Testis (tissue), 2 donors: ENCODE measurements at regions not wholly inside any gene's neighbourhood (a gene's known extent, or its start where the extent isn't known, plus 50 kb on each side); places are given as distances from the start of the nearest gene placed in this dataset.

Source experiments
- CTCF ChIP-seq, 3 experiments: fragments of 450-650 bp in 2 of 3; fragments of 200-600 bp in 1 of 3; sonication (generic) in 1 of 3; IDR thresholded peaks; one replicate each; pipeline ENCODE4 v1.5.1; 2016 to 2019; ENCODE audit warnings: antibody characterized with exemption in 3 of 3, mild to moderate bottlenecking in 2 of 3, moderate library complexity in 1 of 3
- POLR2A ChIP-seq: fragments of 450-650 bp; IDR thresholded peaks from one replicate; pipeline ENCODE4 v1.6.1; 2017; ENCODE audit warnings: antibody characterized with exemption, mild to moderate bottlenecking, moderate library complexity

GRCh38 chr5:92886751-92887150 lies 694.3 kb downstream of the NR2F1-AS1 start:
- TF ChIP-seq CTCF (IDR thresholded peaks at IDR 0.05) (no peak), POLR2A (no peak)
